Activated B cell treated with CpG ODN at 0.5 μM for 24 hours (primary cell): ENCODE measurements at regions not wholly inside any gene's neighbourhood (a gene's known extent, or its start where the extent isn't known, plus 50 kb on each side); places are given as distances from the start of the nearest gene placed in this dataset.

Experiments
- ATAC-seq: fragments of 200-7000 bp; cut with Tn5 transposase; one replicate; pipeline ENCODE4 v1.10.0; 2021; ENCODE audit warnings: low read depth, mild to moderate bottlenecking, moderate library complexity
- CTCF ChIA-PET: fragments of 350-600 bp; sonication (Branson Sonifier 250); formaldehyde crosslinking; loops from one replicate; lab custom pipeline; 2021; ENCODE audit warnings: antibody characterized with exemption; lab: Charles Lee
- POLR2A ChIA-PET: fragments of 350-600 bp; sonication (Branson Sonifier 250); formaldehyde crosslinking; loops from one replicate; lab custom pipeline; 2021; ENCODE audit warnings: antibody characterized with exemption; lab: Charles Lee
- DNase-seq: peaks from one replicate; pipeline ENCODE4 v3.0.0; 2022
- H3K27ac Mint-ChIP-seq: one replicate; pipeline ENCODE4 v1.8.0; 2020; ENCODE audit warnings: mixed read lengths
- H3K27me3 Mint-ChIP-seq: one replicate; pipeline ENCODE4 v1.8.0; 2021; ENCODE audit warnings: mixed read lengths
- H3K36me3 Mint-ChIP-seq: one replicate; pipeline ENCODE4 v1.8.0; 2021; ENCODE audit warnings: low read depth, mixed read lengths
- H3K4me1 Mint-ChIP-seq: one replicate; pipeline ENCODE4 v1.8.0; 2021; ENCODE audit warnings: mixed read lengths
- H3K4me3 Mint-ChIP-seq: one replicate; pipeline ENCODE4 v1.8.0; 2020; ENCODE audit warnings: mild to moderate bottlenecking, mixed read lengths
- H3K9me3 Mint-ChIP-seq: one replicate; pipeline ENCODE4 v1.8.0; 2020; ENCODE audit warnings: mixed read lengths
- intact Hi-C: fragments of 100-400 bp; cut with micrococcal nuclease; formaldehyde crosslinking; loops from one replicate; pipeline ENCODE4 v1.15.1; 2024
- TF ChIP-seq, protein P1 (sequence below): fragments of 200-600 bp; IDR thresholded peaks from one replicate; pipeline ENCODE4 v1.8.0; 2022; ENCODE audit warnings: antibody characterized with exemption, mild to moderate bottlenecking

DNA sequence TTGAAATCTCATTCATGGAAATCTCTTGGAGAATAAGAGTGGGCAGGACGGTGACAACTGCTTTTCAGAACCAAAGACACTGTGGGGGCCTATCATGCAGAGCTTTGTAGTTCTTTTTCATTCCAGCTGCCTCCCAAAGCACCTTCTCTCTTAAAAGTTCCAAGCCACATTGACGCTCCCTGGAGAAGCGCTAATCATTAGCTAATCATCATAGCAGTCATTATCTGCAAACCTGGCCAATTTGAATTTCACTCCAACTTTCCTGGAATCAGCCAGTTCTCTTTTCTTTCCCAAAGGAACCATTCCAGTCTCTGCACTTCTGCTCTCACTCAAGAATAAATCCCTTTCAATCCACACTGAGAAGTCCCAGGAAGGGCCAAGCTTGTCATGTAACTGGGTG, 1144.1 kb upstream of the IGFBP7 start:
- no peak overlapping the region for H3K27ac Mint-ChIP-seq
- H3K4me3 Mint-ChIP-seq, result no peak overlapping the region
- no peak for DNase-seq
- POLR2A ChIA-PET, result no interaction called here
- H3K27me3 Mint-ChIP-seq, result no peaks in the 10 kb centered on the region
- TF ChIP-seq, protein P1, sequence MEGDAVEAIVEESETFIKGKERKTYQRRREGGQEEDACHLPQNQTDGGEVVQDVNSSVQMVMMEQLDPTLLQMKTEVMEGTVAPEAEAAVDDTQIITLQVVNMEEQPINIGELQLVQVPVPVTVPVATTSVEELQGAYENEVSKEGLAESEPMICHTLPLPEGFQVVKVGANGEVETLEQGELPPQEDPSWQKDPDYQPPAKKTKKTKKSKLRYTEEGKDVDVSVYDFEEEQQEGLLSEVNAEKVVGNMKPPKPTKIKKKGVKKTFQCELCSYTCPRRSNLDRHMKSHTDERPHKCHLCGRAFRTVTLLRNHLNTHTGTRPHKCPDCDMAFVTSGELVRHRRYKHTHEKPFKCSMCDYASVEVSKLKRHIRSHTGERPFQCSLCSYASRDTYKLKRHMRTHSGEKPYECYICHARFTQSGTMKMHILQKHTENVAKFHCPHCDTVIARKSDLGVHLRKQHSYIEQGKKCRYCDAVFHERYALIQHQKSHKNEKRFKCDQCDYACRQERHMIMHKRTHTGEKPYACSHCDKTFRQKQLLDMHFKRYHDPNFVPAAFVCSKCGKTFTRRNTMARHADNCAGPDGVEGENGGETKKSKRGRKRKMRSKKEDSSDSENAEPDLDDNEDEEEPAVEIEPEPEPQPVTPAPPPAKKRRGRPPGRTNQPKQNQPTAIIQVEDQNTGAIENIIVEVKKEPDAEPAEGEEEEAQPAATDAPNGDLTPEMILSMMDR, result no peak
- no peaks in the 10 kb centered on the region for H3K4me1 Mint-ChIP-seq
- CTCF ChIA-PET, result no interaction called here
- intact Hi-C loops, result no loop called here
- ATAC-seq, result no peak
- no peaks in the 10 kb centered on the region for H3K36me3 Mint-ChIP-seq
- peaks cover 4% of the 10 kb centered on the region for H3K9me3 Mint-ChIP-seq

DNA sequence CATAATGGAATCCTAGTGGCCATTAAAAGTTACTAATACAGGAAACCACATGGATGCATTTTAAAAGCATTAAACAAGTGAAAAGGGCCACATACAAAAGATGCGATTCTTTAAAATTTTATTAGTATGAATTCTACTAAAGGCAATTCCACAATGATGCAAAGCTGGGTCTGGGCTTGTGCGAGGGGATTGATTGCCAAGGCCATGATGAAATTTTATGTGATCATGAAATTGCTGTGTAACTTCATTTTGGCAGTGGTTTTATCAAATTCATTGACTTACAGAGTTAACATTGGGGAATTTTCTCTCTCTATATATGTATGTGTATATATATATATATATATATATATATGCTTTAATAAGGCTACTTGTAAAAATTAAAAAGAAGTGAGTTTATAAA, 1142.5 kb upstream of the IGFBP7 start:
- Mint-ChIP-seq H3K4me1 (no peaks in the 10 kb centered on the region), H3K9me3 (peaks cover 5% of the 10 kb centered on the region), H3K4me3 (no peak overlapping the region), H3K36me3 (no peaks in the 10 kb centered on the region), H3K27ac (no peak overlapping the region), H3K27me3 (no peaks in the 10 kb centered on the region)
- ChIA-PET CTCF (no interaction called here), POLR2A (no interaction called here)
- TF ChIP-seq, protein P1, result no peak
- ATAC-seq (no peak), DNase-seq (no peak)
- intact Hi-C loops, result no loop called here

DNA sequence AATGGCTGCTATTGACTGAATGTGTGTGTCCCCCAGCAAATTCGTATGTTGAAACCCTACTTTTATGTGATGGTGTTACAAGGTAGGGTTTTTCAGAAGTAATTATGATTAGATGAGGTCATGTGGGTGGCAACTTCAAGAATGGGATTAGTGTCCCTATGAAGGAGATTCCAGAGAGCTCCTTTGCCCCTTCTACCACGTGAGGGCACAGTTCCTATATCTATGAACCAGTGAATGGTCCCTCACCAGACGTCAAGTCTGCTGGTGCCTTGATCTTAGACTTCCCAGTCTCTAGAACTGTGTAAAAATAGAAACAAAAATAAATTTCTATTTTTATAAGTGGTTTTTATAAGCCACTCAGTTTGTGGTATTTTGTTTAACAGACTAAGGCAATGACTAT, 1137.6 kb upstream of the IGFBP7 start:
- Mint-ChIP-seq H3K27ac (no peak overlapping the region), H3K27me3 (no peaks in the 10 kb centered on the region), H3K4me1 (no peaks in the 10 kb centered on the region), H3K9me3 (peaks cover 8% of the 10 kb centered on the region), H3K36me3 (no peaks in the 10 kb centered on the region), H3K4me3 (no peak overlapping the region)
- ATAC-seq, result no peak
- ChIA-PET CTCF (no interaction called here), POLR2A (no interaction called here)
- TF ChIP-seq, protein P1, result no peak
- intact Hi-C loops, result no loop called here
- no peak for DNase-seq

GRCh38 chr4:58225460-58225859, 1115.3 kb upstream of the IGFBP7 start:
- Mint-ChIP-seq H3K27me3 (no peaks in the 10 kb centered on the region), H3K27ac (no peak overlapping the region), H3K9me3 (peaks cover 8% of the 10 kb centered on the region), H3K36me3 (no peaks in the 10 kb centered on the region), H3K4me1 (no peaks in the 10 kb centered on the region), H3K4me3 (no peak overlapping the region)
- POLR2A ChIA-PET, result no interaction called here
- intact Hi-C loops, result no loop called here
- CTCF ChIA-PET, result no interaction called here
- no peak for ATAC-seq
- TF ChIP-seq, protein P1, result no peak
- DNase-seq, result no peak

GRCh38 chr4:58219179-58219578, 1109.0 kb upstream of the IGFBP7 start:
- intact Hi-C loops, result no loop called here
- H3K27ac Mint-ChIP-seq, result no peak overlapping the region
- ChIA-PET CTCF (no interaction called here), POLR2A (no interaction called here)
- ATAC-seq (no peak), DNase-seq (no peak)
- no peaks in the 10 kb centered on the region for H3K27me3 Mint-ChIP-seq
- H3K9me3 Mint-ChIP-seq, result peaks cover 8% of the 10 kb centered on the region
- H3K4me3 Mint-ChIP-seq, result no peak overlapping the region
- TF ChIP-seq, protein P1, result no peak
- H3K4me1 Mint-ChIP-seq, result no peaks in the 10 kb centered on the region
- H3K36me3 Mint-ChIP-seq, result no peaks in the 10 kb centered on the region
